ENCODE measurements at regions not wholly inside any gene's neighbourhood (a gene's known extent, or its start where the extent isn't known, plus 50 kb on each side); places are given as distances from the start of the nearest gene placed in this dataset.

- DNase-seq, result no peak
These were observed 130.8 kb upstream of the LGALSL start for GRCh38 chr2:64323197-64323596.

GRCh38 chr2:64324746-64325410, 129.1 kb upstream of the LGALSL start:
- DNase-seq, result no peak

- no peak for DNase-seq
These were observed 128.5 kb upstream of the LGALSL start for GRCh38 chr2:64325477-64325851.

- DNase-seq, result peak in 2 of 4 experiments; percentile 27 to 39
These were observed 127.9 kb upstream of the LGALSL start for GRCh38 chr2:64325852-64326577.

- peak in 1 of 4 experiments; percentile 27 for DNase-seq
These were observed 127.3 kb upstream of the LGALSL start for GRCh38 chr2:64326578-64327050.

- DNase-seq, result no peak
These were observed 126.8 kb upstream of the LGALSL start for GRCh38 chr2:64327129-64327509.

- DNase-seq, result peak; percentile 23 to 40 (median 32)
These were observed 126.2 kb upstream of the LGALSL start for GRCh38 chr2:64327510-64328414.

- DNase-seq, result no peak
These were observed 125.6 kb upstream of the LGALSL start for GRCh38 chr2:64328415-64328722.

GRCh38 chr2:64328756-64329155, 125.2 kb upstream of the LGALSL start:
- DNase-seq, result no peak

- no peak for DNase-seq
These were observed 124.1 kb upstream of the LGALSL start for GRCh38 chr2:64329848-64330247.

- peak; percentile 14 to 66 (median 60) for DNase-seq
These were observed 123.5 kb upstream of the LGALSL start for GRCh38 chr2:64330281-64331113.

- DNase-seq, result no peak
These were observed 122.8 kb upstream of the LGALSL start for GRCh38 chr2:64331114-64331645.

GRCh38 chr2:64331849-64332699, 121.9 kb upstream of the LGALSL start:
- no peak for DNase-seq

GRCh38 chr2:64336171-64336570, 117.8 kb upstream of the LGALSL start:
- no peak for DNase-seq

- no peak for DNase-seq
These were observed 116.6 kb upstream of the LGALSL start for GRCh38 chr2:64337314-64337713.

GRCh38 chr2:64338108-64338507, 115.9 kb upstream of the LGALSL start:
- no peak for DNase-seq

GRCh38 chr2:64338910-64339500, 115.0 kb upstream of the LGALSL start:
- DNase-seq, result peak in 1 of 4 experiments; percentile 24

- DNase-seq, result no peak
These were observed 112.5 kb upstream of the LGALSL start for GRCh38 chr2:64341461-64341860.

GRCh38 chr2:64342195-64343099, 111.5 kb upstream of the LGALSL start:
- no peak for DNase-seq
